Smooth muscle cell (in vitro differentiated cells): ENCODE measurements at regions not wholly inside any gene's neighbourhood (a gene's known extent, or its start where the extent isn't known, plus 50 kb on each side); places are given as distances from the start of the nearest gene placed in this dataset.
A peak's percentile ranks its signal among the peaks of the same experiment; 100 is the strongest.

Experiments used
- DNase-seq: peaks from one replicate; lab custom pipeline; 2025; ENCODE audit not compliant: unreplicated experiment; lab: John Stamatoyannopoulos, UW
- H2AFZ ChIP-seq: fragments of 200-600 bp; sonication (generic); 2 replicates; pipeline ENCODE4 v1.6.0; 2016; ENCODE audit warnings: antibody characterized with exemption, low read depth, mild to moderate bottlenecking
- H3F3A ChIP-seq: fragments of 200-600 bp; sonication (generic); 2 replicates; pipeline ENCODE4 v1.6.0; 2017; ENCODE audit warnings: antibody characterized with exemption, low read depth
- H3K27ac ChIP-seq: fragments of 200-600 bp; sonication (generic); 2 replicates; pipeline ENCODE4 v1.5.1; 2016; ENCODE audit warnings: low read depth, mild to moderate bottlenecking
- H3K27me3 ChIP-seq: fragments of 200-600 bp; sonication (generic); 2 replicates; pipeline ENCODE4 v1.6.1; 2016; ENCODE audit warnings: low read depth, mild to moderate bottlenecking
- H3K36me3 ChIP-seq: fragments of 200-600 bp; sonication (generic); 2 replicates; pipeline ENCODE4 v1.5.1; 2016; ENCODE audit warnings: low read depth
- H3K4me1 ChIP-seq: fragments of 200-600 bp; sonication (generic); 2 replicates; pipeline ENCODE4 v1.5.1; 2016; ENCODE audit warnings: low read depth
- H3K4me2 ChIP-seq: fragments of 200-600 bp; sonication (generic); 2 replicates; pipeline ENCODE4 v1.6.0; 2016; ENCODE audit warnings: mild to moderate bottlenecking
- H3K4me3 ChIP-seq: fragments of 200-600 bp; sonication (generic); 2 replicates; pipeline ENCODE4 v1.5.1; 2016; ENCODE audit warnings: mild to moderate bottlenecking
- H3K79me2 ChIP-seq: fragments of 200-600 bp; sonication (generic); 2 replicates; pipeline ENCODE4 v1.6.0; 2016; ENCODE audit warnings: low read depth, mild to moderate bottlenecking
- H3K9ac ChIP-seq: fragments of 200-600 bp; sonication (generic); 2 replicates; pipeline ENCODE4 v1.6.0; 2016; ENCODE audit warnings: low read depth
- H3K9me3 ChIP-seq: fragments of 200-600 bp; sonication (generic); replicated peaks from 2 replicates; pipeline ENCODE4 v1.5.1; 2016; ENCODE audit warnings: low read depth
- H4K20me1 ChIP-seq: fragments of 200-600 bp; sonication (generic); 2 replicates; pipeline ENCODE4 v1.6.0; 2016; ENCODE audit warnings: low read depth
- CTCF ChIP-seq: fragments of 200-600 bp; sonication (generic); IDR thresholded peaks from 2 replicates; pipeline ENCODE4 v1.5.1; 2017; ENCODE audit warnings: borderline replicate concordance, mild to moderate bottlenecking, antibody characterized with exemption; ENCODE audit not compliant: insufficient read depth, poor library complexity, severe bottlenecking
- WGBS: methylation state at CpG from one replicate; pipeline ENCODE4 v1.1.7; 2016; ENCODE audit warnings: low lambda C conversion rate; 5-methylcytosine and 5-hydroxymethylcytosine counted together

GRCh38 chr13:26949701-26950502 lies 189.3 kb upstream of the GPR12 start:
- no peak overlapping the region for H2AFZ ChIP-seq
- no peaks in the 10 kb centered on the region for H3K9me3 ChIP-seq
- no peaks in the 10 kb centered on the region for H3F3A ChIP-seq
- no peak for DNase-seq
- H3K4me3 ChIP-seq, result no peak overlapping the region
- TF ChIP-seq CTCF, result no peak
- no peak overlapping the region for H3K27ac ChIP-seq
- peaks cover 37% of the 10 kb centered on the region for H3K27me3 ChIP-seq
- H3K4me1 ChIP-seq, result no peaks in the 10 kb centered on the region
- no peaks in the 10 kb centered on the region for H4K20me1 ChIP-seq
- H3K79me2 ChIP-seq, result no peaks in the 10 kb centered on the region
- H3K36me3 ChIP-seq, result no peaks in the 10 kb centered on the region
- 41% methylated on average over 14 of the region's 14 CpGs for WGBS
- no peak overlapping the region for H3K9ac ChIP-seq
- no peak overlapping the region for H3K4me2 ChIP-seq

GRCh38 chr13:26948353-26948752 lies 187.8 kb upstream of the GPR12 start:
- Histone ChIP-seq H4K20me1 (no peaks in the 10 kb centered on the region), H3K27me3 (peaks cover 38% of the 10 kb centered on the region), H3K4me3 (no peak overlapping the region), H3F3A (no peaks in the 10 kb centered on the region), H3K9ac (no peak overlapping the region), H3K4me1 (no peaks in the 10 kb centered on the region), H3K4me2 (no peak overlapping the region), H3K79me2 (no peaks in the 10 kb centered on the region), H3K36me3 (no peaks in the 10 kb centered on the region), H2AFZ (no peak overlapping the region), H3K27ac (no peak overlapping the region), H3K9me3 (no peaks in the 10 kb centered on the region)
- WGBS, result 95% methylated on average over 4 of the region's 4 CpGs
- no peak for DNase-seq
- TF ChIP-seq CTCF, result no peak

GRCh38 chr13:26946684-26947343 lies 186.2 kb upstream of the GPR12 start:
- 42% methylated on average over 5 of the region's 5 CpGs for WGBS
- H3K4me3 ChIP-seq, result no peak overlapping the region
- no peaks in the 10 kb centered on the region for H4K20me1 ChIP-seq
- H3K79me2 ChIP-seq, result no peaks in the 10 kb centered on the region
- H3K4me1 ChIP-seq, result no peaks in the 10 kb centered on the region
- no peaks in the 10 kb centered on the region for H3K9me3 ChIP-seq
- H3F3A ChIP-seq, result no peaks in the 10 kb centered on the region
- DNase-seq, result no peak
- H2AFZ ChIP-seq, result no peak overlapping the region
- H3K27me3 ChIP-seq, result peaks cover 32% of the 10 kb centered on the region
- TF ChIP-seq CTCF, result peak; percentile 82
- H3K27ac ChIP-seq, result no peak overlapping the region
- no peak overlapping the region for H3K9ac ChIP-seq
- H3K36me3 ChIP-seq, result no peaks in the 10 kb centered on the region
- H3K4me2 ChIP-seq, result no peak overlapping the region
